Chondrocyte (in vitro differentiated cells): ENCODE measurements at regions not wholly inside any gene's neighbourhood (a gene's known extent, or its start where the extent isn't known, plus 50 kb on each side); places are given as distances from the start of the nearest gene placed in this dataset.
A peak's percentile ranks its signal among the peaks of the same experiment; 100 is the strongest.

Source experiments
- DNase-seq: peaks from one replicate; pipeline ENCODE4 v3.0.0; 2021; ENCODE audit warnings: mixed read lengths, low spot score
- H3K27ac Mint-ChIP-seq: one replicate; pipeline ENCODE4 v1.8.0; 2021; ENCODE audit warnings: mild to moderate bottlenecking, moderate library complexity, mixed read lengths; ENCODE audit not compliant: unreplicated experiment
- H3K27me3 Mint-ChIP-seq: 2 replicates; pipeline ENCODE4 v1.8.0; 2021; ENCODE audit warnings: low read depth, mixed read lengths
- H3K36me3 Mint-ChIP-seq: 2 replicates; pipeline ENCODE4 v1.8.0; 2021; ENCODE audit warnings: low read depth, mixed read lengths
- H3K4me1 Mint-ChIP-seq: 2 replicates; pipeline ENCODE4 v1.8.0; 2021; ENCODE audit warnings: low read depth, mild to moderate bottlenecking, mixed read lengths
- H3K4me3 Mint-ChIP-seq: one replicate; pipeline ENCODE4 v1.8.0; 2021; ENCODE audit warnings: mild to moderate bottlenecking, moderate library complexity, mixed read lengths; ENCODE audit not compliant: unreplicated experiment
- H3K9me3 Mint-ChIP-seq: 2 replicates; pipeline ENCODE4 v1.8.0; 2021; ENCODE audit warnings: low read depth, mixed read lengths
- CTCF ChIP-seq: fragments of 200-600 bp; sonication (generic); IDR thresholded peaks from 2 replicates; pipeline ENCODE4 v1.5.0; 2021; ENCODE audit warnings: antibody characterized with exemption, mild to moderate bottlenecking, moderate library complexity

- Mint-ChIP-seq H3K27me3 (peaks cover 10% of the 10 kb centered on the region), H3K4me3 (no peak overlapping the region), H3K27ac (no peak overlapping the region), H3K36me3 (no peaks in the 10 kb centered on the region), H3K4me1 (no peaks in the 10 kb centered on the region), H3K9me3 (peaks cover 4% of the 10 kb centered on the region)
- TF ChIP-seq CTCF, result no peak
- DNase-seq, result peak; percentile 86
Measured at GRCh38 chr22:47285981-47286380, 523.5 kb downstream of the TBC1D22A start.

- Mint-ChIP-seq H3K4me3 (no peak overlapping the region), H3K27me3 (peaks cover 14% of the 10 kb centered on the region), H3K9me3 (peaks cover 4% of the 10 kb centered on the region), H3K4me1 (no peaks in the 10 kb centered on the region), H3K27ac (no peak overlapping the region), H3K36me3 (no peaks in the 10 kb centered on the region)
- no peak for DNase-seq
- no peak for TF ChIP-seq CTCF
Measured at GRCh38 chr22:47284822-47285221, 522.4 kb downstream of the TBC1D22A start.

- no peaks in the 10 kb centered on the region for H3K36me3 Mint-ChIP-seq
- no peak overlapping the region for H3K4me3 Mint-ChIP-seq
- H3K9me3 Mint-ChIP-seq, result peaks cover 4% of the 10 kb centered on the region
- peaks cover 15% of the 10 kb centered on the region for H3K27me3 Mint-ChIP-seq
- no peak overlapping the region for H3K27ac Mint-ChIP-seq
- DNase-seq, result no peak
- TF ChIP-seq CTCF, result no peak
- H3K4me1 Mint-ChIP-seq, result no peaks in the 10 kb centered on the region
Measured at GRCh38 chr22:47284360-47284759, 521.9 kb downstream of the TBC1D22A start.

- no peak for DNase-seq
- Mint-ChIP-seq H3K4me1 (no peaks in the 10 kb centered on the region), H3K4me3 (no peak overlapping the region), H3K27me3 (peaks cover 17% of the 10 kb centered on the region), H3K36me3 (no peaks in the 10 kb centered on the region), H3K27ac (no peak overlapping the region), H3K9me3 (peaks cover 4% of the 10 kb centered on the region)
- no peak for TF ChIP-seq CTCF
Measured at GRCh38 chr22:47283616-47284270, 521.3 kb downstream of the TBC1D22A start.

- TF ChIP-seq CTCF, result no peak
- H3K27me3 Mint-ChIP-seq, result peaks cover 19% of the 10 kb centered on the region
- H3K27ac Mint-ChIP-seq, result no peak overlapping the region
- no peaks in the 10 kb centered on the region for H3K36me3 Mint-ChIP-seq
- peak; percentile 59 for DNase-seq
- H3K4me1 Mint-ChIP-seq, result no peaks in the 10 kb centered on the region
- peaks cover 2% of the 10 kb centered on the region for H3K9me3 Mint-ChIP-seq
- no peak overlapping the region for H3K4me3 Mint-ChIP-seq
Measured at GRCh38 chr22:47282851-47283250, 520.4 kb downstream of the TBC1D22A start.
